Keratinocyte (primary cell): ENCODE measurements at regions not wholly inside any gene's neighbourhood (a gene's known extent, or its start where the extent isn't known, plus 50 kb on each side); places are given as distances from the start of the nearest gene placed in this dataset.

ENCODE experiments used
- DNase-seq: peaks from one replicate; pipeline ENCODE4 v3.0.0-alpha.2; 2011; ENCODE audit warnings: low read depth, missing footprints, low spot score
- FAIRE-seq: peaks from 2 replicates; lab custom pipeline; 2011; peaks lifted over from hg19 to GRCh38; lab: Jason Lieb, UNC
- H2AFZ ChIP-seq: 2 replicates; pipeline ENCODE4 v1.6.0; 2012; ENCODE audit warnings: low read length, control low read depth, inconsistent platforms; ENCODE audit not compliant: control insufficient read depth
- H3K27ac ChIP-seq: 2 replicates; pipeline ENCODE4 v1.5.1; 2011; ENCODE audit warnings: low read length; ENCODE audit not compliant: control insufficient read depth, insufficient read depth
- H3K27me3 ChIP-seq: 3 replicates; pipeline ENCODE4 v1.6.0; 2011; ENCODE audit warnings: low read length; ENCODE audit not compliant: control insufficient read depth, insufficient read depth; ENCODE audit errors: extremely low read depth
- H3K36me3 ChIP-seq, 2 experiments: 2 replicates in 1 of 2; 3 replicates in 1 of 2; pipeline ENCODE4 v1.5.1; 2011; ENCODE audit warnings: low read length in 2 of 2, mild to moderate bottlenecking in 1 of 2; ENCODE audit not compliant: control insufficient read depth in 2 of 2, insufficient read depth in 2 of 2; ENCODE audit errors: extremely low read depth in 1 of 2
- H3K4me1 ChIP-seq: 3 replicates; pipeline ENCODE4 v1.5.1; 2011; ENCODE audit warnings: low read length; ENCODE audit not compliant: control insufficient read depth, insufficient read depth; ENCODE audit errors: extremely low read depth
- H3K4me2 ChIP-seq: 3 replicates; pipeline ENCODE4 v1.6.0; 2011; ENCODE audit warnings: low read depth, low read length; ENCODE audit not compliant: control insufficient read depth, insufficient read depth; ENCODE audit errors: extremely low read depth
- H3K4me3 ChIP-seq, 3 experiments: fragments of 200-600 bp in 1 of 3; sonication (generic) in 1 of 3; 2 replicates in 2 of 3; 3 replicates in 1 of 3; pipeline ENCODE4 v1.5.1; 2011 to 2016; ENCODE audit warnings: low read length in 3 of 3, mild to moderate bottlenecking in 3 of 3, control low read depth in 2 of 3, inconsistent platforms in 1 of 3, low read depth in 1 of 3, mixed read lengths in 1 of 3, mixed run types in 1 of 3, moderate library complexity in 1 of 3; ENCODE audit not compliant: control insufficient read depth in 2 of 3, insufficient read depth in 2 of 3; ENCODE audit errors: extremely low read depth in 1 of 3
- H3K79me2 ChIP-seq: 2 replicates; pipeline ENCODE4 v1.6.0; 2012; ENCODE audit warnings: low read length; ENCODE audit not compliant: control insufficient read depth, insufficient read depth
- H3K9ac ChIP-seq: 3 replicates; pipeline ENCODE4 v1.6.0; 2011; ENCODE audit warnings: low read length; ENCODE audit not compliant: control insufficient read depth, insufficient read depth; ENCODE audit errors: extremely low read depth
- H3K9me1 ChIP-seq: 3 replicates; pipeline ENCODE4 v1.6.0; 2011; ENCODE audit warnings: low read length; ENCODE audit not compliant: control insufficient read depth, insufficient read depth; ENCODE audit errors: extremely low read depth
- H3K9me3 ChIP-seq: 2 replicates; pipeline ENCODE4 v1.5.1; 2012; ENCODE audit warnings: low read depth, low read length; ENCODE audit not compliant: control insufficient read depth
- H4K20me1 ChIP-seq: 3 replicates; pipeline ENCODE4 v1.6.0; 2011; ENCODE audit warnings: low read length; ENCODE audit not compliant: control insufficient read depth, insufficient read depth; ENCODE audit errors: extremely low read depth
- EZH2 ChIP-seq: IDR thresholded peaks from one replicate; pipeline ENCODE4 v1.6.1; 2012; ENCODE audit warnings: inconsistent platforms, mild to moderate bottlenecking, low read length, moderate library complexity
- dilution Hi-C: fragments of 300-500 bp; cut with MboI; formaldehyde crosslinking; loops from one replicate; pipeline ENCODE4 v1.7.0; 2020; ENCODE audit warnings: low sequenced_read_pairs; ENCODE audit not compliant: extremely low pct_ligation_motif_present
- TF ChIP-seq, protein P1 (sequence below), 3 experiments: IDR thresholded peaks in 1 of 3; conservative IDR thresholded peaks in 1 of 3; optimal IDR thresholded peaks in 1 of 3; 2 replicates in 2 of 3; 3 replicates in 1 of 3; pipeline versions ENCODE3 to v1.5.1; 2011; ENCODE audit warnings: low read length in 3 of 3, mild to moderate bottlenecking in 3 of 3, moderate library complexity in 2 of 3, control low read depth in 1 of 3, inconsistent platforms in 1 of 3; ENCODE audit not compliant: insufficient read depth in 2 of 3; ENCODE audit errors: extremely low read depth in 1 of 3

GRCh38 chr2:133768658-133769435 lies 200.6 kb upstream of the NCKAP5 start:
- DNase-seq (no peak), FAIRE-seq (no peak)
- H3K36me3 ChIP-seq, result no peaks in the 10 kb centered on the region
- no peak overlapping the region for H3K4me3 ChIP-seq
- TF ChIP-seq EZH2, result no peak
- TF ChIP-seq, protein P1, sequence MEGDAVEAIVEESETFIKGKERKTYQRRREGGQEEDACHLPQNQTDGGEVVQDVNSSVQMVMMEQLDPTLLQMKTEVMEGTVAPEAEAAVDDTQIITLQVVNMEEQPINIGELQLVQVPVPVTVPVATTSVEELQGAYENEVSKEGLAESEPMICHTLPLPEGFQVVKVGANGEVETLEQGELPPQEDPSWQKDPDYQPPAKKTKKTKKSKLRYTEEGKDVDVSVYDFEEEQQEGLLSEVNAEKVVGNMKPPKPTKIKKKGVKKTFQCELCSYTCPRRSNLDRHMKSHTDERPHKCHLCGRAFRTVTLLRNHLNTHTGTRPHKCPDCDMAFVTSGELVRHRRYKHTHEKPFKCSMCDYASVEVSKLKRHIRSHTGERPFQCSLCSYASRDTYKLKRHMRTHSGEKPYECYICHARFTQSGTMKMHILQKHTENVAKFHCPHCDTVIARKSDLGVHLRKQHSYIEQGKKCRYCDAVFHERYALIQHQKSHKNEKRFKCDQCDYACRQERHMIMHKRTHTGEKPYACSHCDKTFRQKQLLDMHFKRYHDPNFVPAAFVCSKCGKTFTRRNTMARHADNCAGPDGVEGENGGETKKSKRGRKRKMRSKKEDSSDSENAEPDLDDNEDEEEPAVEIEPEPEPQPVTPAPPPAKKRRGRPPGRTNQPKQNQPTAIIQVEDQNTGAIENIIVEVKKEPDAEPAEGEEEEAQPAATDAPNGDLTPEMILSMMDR (optimal IDR thresholded peaks at IDR 0.05 in 1 of 3, IDR thresholded peaks at IDR 0.05 in 1 of 3, conservative IDR thresholded peaks at IDR 0.05 in 1 of 3; ENCODE audit: extremely low read depth in 1 of 3, insufficient read depth in 2 of 3, low read length in 3 of 3), result no peak
- no peaks in the 10 kb centered on the region for H3K4me1 ChIP-seq
- H3K9ac ChIP-seq, result no peak overlapping the region
- H4K20me1 ChIP-seq, result no peaks in the 10 kb centered on the region
- peak overlapping the region; percentile 17 for H3K4me2 ChIP-seq
- no peaks in the 10 kb centered on the region for H3K9me1 ChIP-seq
- no peaks in the 10 kb centered on the region for H3K27me3 ChIP-seq
- no peaks in the 10 kb centered on the region for H3K9me3 ChIP-seq
- dilution Hi-C loops, result no loop called here
- no peak overlapping the region for H3K27ac ChIP-seq
- H2AFZ ChIP-seq, result no peak overlapping the region
- H3K79me2 ChIP-seq, result no peaks in the 10 kb centered on the region

- no peaks in the 10 kb centered on the region for H3K27me3 ChIP-seq
- H3K4me1 ChIP-seq, result no peaks in the 10 kb centered on the region
- no peak overlapping the region for H3K4me3 ChIP-seq
- no peaks in the 10 kb centered on the region for H4K20me1 ChIP-seq
- no peak overlapping the region for H2AFZ ChIP-seq
- no peak overlapping the region for H3K9ac ChIP-seq
- DNase-seq (no peak), FAIRE-seq (no peak)
- H3K36me3 ChIP-seq, result no peaks in the 10 kb centered on the region
- no peak overlapping the region for H3K27ac ChIP-seq
- dilution Hi-C loops, result no loop called here
- no peak overlapping the region for H3K4me2 ChIP-seq
- TF ChIP-seq, protein P1 (optimal IDR thresholded peaks at IDR 0.05 in 1 of 3, IDR thresholded peaks at IDR 0.05 in 1 of 3, conservative IDR thresholded peaks at IDR 0.05 in 1 of 3; ENCODE audit: extremely low read depth in 1 of 3, insufficient read depth in 2 of 3, low read length in 3 of 3), result no peak
- TF ChIP-seq EZH2, result no peak
- H3K9me1 ChIP-seq, result no peaks in the 10 kb centered on the region
- no peaks in the 10 kb centered on the region for H3K79me2 ChIP-seq
- H3K9me3 ChIP-seq, result no peaks in the 10 kb centered on the region
Observed at GRCh38 chr2:133773854-133774653, 205.8 kb upstream of the NCKAP5 start.
